ENCODE measurements at regions not wholly inside any gene's neighbourhood (a gene's known extent, or its start where the extent isn't known, plus 50 kb on each side); places are given as distances from the start of the nearest gene placed in this dataset.

- TF ChIP-seq RAD21 (IDR thresholded peaks at IDR 0.05 in 1 of 2, conservative IDR thresholded peaks at IDR 0.05 in 1 of 2; ENCODE audit: low read depth in 2 of 2, low read length in 2 of 2) = no peak
Measured at GRCh38 chr10:33653584-33654367, 319.3 kb upstream of the NRP1 start (continued).

Data from H1 (cell line).